ENCODE measurements at regions not wholly inside any gene's neighbourhood (a gene's known extent, or its start where the extent isn't known, plus 50 kb on each side); places are given as distances from the start of the nearest gene placed in this dataset.
"Not testable (repeated sequence)": the region's sequence is repeated elsewhere in the genome, so short reads cannot be mapped to it uniquely, and the experiment has no call there.

DNA sequence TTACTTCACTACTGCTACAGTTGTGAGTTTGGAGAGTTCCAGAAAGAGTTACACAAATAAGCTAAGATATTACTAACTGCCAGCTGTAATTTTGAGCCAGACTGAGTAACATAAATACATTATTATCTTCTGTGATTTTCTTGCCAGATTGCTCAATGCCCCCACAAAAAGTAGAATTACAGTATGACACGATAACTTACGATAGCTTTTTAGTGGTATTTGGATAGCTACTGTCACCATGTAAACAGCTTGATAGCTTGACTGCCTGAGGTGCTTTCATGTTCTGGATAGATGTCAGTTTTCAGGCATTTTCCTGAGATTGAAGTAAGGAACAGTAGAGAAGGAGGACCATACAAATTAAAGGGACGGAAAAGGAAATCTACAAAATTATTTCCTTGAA is 533.3 kb downstream of the SOCS6 start:
- Histone ChIP-seq H4K20me1 (ENCODE audit: insufficient read depth, low read length) (no peaks in the 10 kb centered on the region), H3K4me2 (ENCODE audit: low read depth, low read length) (no peak overlapping the region), H3K36me3 (replicated peaks; ENCODE audit: insufficient read depth, low read length) (no peaks in the 10 kb centered on the region), H3F3A (ENCODE audit: insufficient read depth, low read length) (peaks cover 5% of the 10 kb centered on the region; the same call in 1 of the 2 replicates), H3K79me2 (ENCODE audit: low read length) (no peaks in the 10 kb centered on the region), H3K27ac (ENCODE audit: low read length) (no peak overlapping the region), H3K9me3 (replicated peaks; ENCODE audit: insufficient read depth, low read length) (no peaks in the 10 kb centered on the region), H3K4me3 (ENCODE audit: low read length) (no peak overlapping the region), H3K4me1 (ENCODE audit: low read length) (peaks cover 7% of the 10 kb centered on the region), H3K9ac (ENCODE audit: low read length) (no peak overlapping the region), H2AFZ (ENCODE audit: low read length) (no peak overlapping the region), H3K27me3 (replicated peaks; ENCODE audit: insufficient read depth, low read length) (no peaks in the 10 kb centered on the region), H3K9me2 (replicated peaks; ENCODE audit: insufficient read depth, low read length) (no peaks in the 10 kb centered on the region)
- TF ChIP-seq EZH2phosphoT487 (IDR thresholded peaks at IDR 0.05; ENCODE audit: low read length) = no peak
- TF ChIP-seq, protein P1, sequence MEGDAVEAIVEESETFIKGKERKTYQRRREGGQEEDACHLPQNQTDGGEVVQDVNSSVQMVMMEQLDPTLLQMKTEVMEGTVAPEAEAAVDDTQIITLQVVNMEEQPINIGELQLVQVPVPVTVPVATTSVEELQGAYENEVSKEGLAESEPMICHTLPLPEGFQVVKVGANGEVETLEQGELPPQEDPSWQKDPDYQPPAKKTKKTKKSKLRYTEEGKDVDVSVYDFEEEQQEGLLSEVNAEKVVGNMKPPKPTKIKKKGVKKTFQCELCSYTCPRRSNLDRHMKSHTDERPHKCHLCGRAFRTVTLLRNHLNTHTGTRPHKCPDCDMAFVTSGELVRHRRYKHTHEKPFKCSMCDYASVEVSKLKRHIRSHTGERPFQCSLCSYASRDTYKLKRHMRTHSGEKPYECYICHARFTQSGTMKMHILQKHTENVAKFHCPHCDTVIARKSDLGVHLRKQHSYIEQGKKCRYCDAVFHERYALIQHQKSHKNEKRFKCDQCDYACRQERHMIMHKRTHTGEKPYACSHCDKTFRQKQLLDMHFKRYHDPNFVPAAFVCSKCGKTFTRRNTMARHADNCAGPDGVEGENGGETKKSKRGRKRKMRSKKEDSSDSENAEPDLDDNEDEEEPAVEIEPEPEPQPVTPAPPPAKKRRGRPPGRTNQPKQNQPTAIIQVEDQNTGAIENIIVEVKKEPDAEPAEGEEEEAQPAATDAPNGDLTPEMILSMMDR (IDR thresholded peaks at IDR 0.05; ENCODE audit: low read length) = no peak
- no peak for DNase-seq

DNA sequence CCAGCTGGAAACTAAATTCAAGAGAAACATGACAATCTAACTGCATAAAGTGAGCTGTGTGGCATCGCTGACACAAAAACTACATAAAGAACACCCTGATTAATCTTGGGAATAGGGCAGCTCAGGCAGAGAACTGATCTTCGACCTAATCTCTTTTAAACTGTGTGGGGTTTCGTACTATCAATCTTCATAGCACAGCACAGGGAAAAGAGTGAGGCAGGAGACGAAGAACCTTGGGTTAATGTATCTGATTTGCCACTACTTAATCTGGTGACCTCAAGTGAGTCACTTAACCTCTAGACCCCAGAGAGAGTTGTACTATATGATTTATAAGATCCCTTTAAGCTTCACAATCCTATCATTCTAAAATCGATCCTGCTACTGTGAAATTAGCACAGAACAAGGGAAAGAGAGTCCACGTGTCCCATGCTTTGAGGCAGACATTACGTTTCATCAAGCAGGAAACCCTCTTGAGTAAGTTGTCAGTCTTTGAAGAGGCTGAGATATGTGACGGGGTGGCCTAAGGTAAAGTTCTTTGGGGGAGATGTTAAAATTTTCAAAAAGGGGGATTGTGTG is 519.7 kb downstream of the SOCS6 start:
- Histone ChIP-seq H3K4me1 (ENCODE audit: low read length) (no peaks in the 10 kb centered on the region), H3K9me3 (replicated peaks; ENCODE audit: insufficient read depth, low read length) (no peaks in the 10 kb centered on the region), H3F3A (ENCODE audit: insufficient read depth, low read length) (no peaks in the 10 kb centered on the region), H3K4me2 (ENCODE audit: low read depth, low read length) (no peak overlapping the region), H3K27me3 (replicated peaks; ENCODE audit: insufficient read depth, low read length) (no peaks in the 10 kb centered on the region), H3K9ac (ENCODE audit: low read length) (no peak overlapping the region), H3K4me3 (ENCODE audit: low read length) (no peak overlapping the region), H3K27ac (ENCODE audit: low read length) (no peak overlapping the region), H3K9me2 (replicated peaks; ENCODE audit: insufficient read depth, low read length) (no peaks in the 10 kb centered on the region), H2AFZ (ENCODE audit: low read length) (no peak overlapping the region), H3K36me3 (replicated peaks; ENCODE audit: insufficient read depth, low read length) (no peaks in the 10 kb centered on the region), H3K79me2 (ENCODE audit: low read length) (no peaks in the 10 kb centered on the region), H4K20me1 (ENCODE audit: insufficient read depth, low read length) (no peaks in the 10 kb centered on the region)
- no peak for DNase-seq
- TF ChIP-seq EZH2 (optimal IDR thresholded peaks at IDR 0.05; ENCODE audit: low read depth, low read length) = no peak

DNA sequence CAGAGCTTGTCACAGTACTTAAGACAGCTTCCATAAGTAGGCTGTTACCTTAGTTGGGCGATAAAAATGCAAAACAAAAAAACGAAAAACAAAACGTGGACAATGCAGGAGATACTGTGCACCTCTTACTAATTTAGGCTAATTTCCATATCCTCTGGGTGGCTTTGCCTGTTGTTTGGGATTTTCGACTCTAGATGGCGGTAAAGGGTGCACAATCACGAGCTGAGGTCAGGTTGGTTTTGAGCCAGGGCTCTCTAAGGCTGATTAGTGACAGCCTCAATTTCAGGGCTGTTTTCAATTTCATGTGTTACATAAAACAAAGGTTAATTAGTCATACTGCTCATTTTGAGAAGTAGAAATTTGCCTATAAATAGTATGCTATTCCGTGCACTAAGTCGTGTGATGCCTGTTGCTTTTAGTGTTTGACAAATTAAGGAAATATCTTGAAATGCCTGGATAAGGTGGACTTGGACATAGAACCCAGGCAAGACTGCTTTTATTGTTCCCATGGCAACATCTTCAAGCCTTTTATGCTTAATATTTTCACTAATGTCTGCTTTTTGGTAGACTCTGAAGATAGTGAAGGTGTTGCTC is 493.1 kb downstream of the SOCS6 start:
- Histone ChIP-seq H3K4me3 (ENCODE audit: low read length) (no peak overlapping the region), H3K4me2 (ENCODE audit: low read depth, low read length) (peak overlapping the region; percentile 51; the same call in 1 of the 2 replicates), H3F3A (ENCODE audit: insufficient read depth, low read length) (no peaks in the 10 kb centered on the region), H3K79me2 (ENCODE audit: low read length) (no peaks in the 10 kb centered on the region), H3K27me3 (replicated peaks; ENCODE audit: insufficient read depth, low read length) (no peaks in the 10 kb centered on the region), H4K20me1 (ENCODE audit: insufficient read depth, low read length) (no peaks in the 10 kb centered on the region), H3K27ac (ENCODE audit: low read length) (no peak overlapping the region), H3K4me1 (ENCODE audit: low read length) (peaks cover 5% of the 10 kb centered on the region; the same call in 1 of the 2 replicates), H3K9me2 (replicated peaks; ENCODE audit: insufficient read depth, low read length) (no peaks in the 10 kb centered on the region), H2AFZ (ENCODE audit: low read length) (peak overlapping the region; percentile 59), H3K9me3 (replicated peaks; ENCODE audit: insufficient read depth, low read length) (no peaks in the 10 kb centered on the region), H3K9ac (ENCODE audit: low read length) (no peak overlapping the region), H3K36me3 (replicated peaks; ENCODE audit: insufficient read depth, low read length) (no peaks in the 10 kb centered on the region)
- DNase-seq = peak; percentile 79
- TF ChIP-seq, protein P1 (IDR thresholded peaks at IDR 0.05; ENCODE audit: low read length) = peak; percentile 88
- TF ChIP-seq EZH2phosphoT487 (IDR thresholded peaks at IDR 0.05; ENCODE audit: low read length) = no peak

DNA sequence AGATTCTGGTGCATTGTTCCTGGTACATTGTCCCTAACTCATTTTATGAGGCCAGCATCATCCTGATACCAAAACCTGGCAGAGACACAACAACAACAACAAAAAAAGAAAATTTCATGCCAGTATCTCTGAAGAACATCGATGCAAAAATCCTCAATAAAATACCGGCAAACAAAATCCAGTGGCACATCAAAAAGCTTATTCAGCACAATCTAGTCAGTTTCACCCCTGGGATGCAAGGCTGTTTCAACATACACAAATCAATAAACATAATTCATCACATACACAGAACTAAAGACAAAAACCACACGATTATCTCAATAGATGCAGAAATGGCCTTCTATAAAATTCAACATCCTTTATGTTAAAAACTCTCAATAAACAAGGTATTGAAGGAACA is 477.4 kb downstream of the SOCS6 start:
- not testable (repeated sequence) for H3K9ac ChIP-seq (ENCODE audit: low read length); DNase-seq; H3K36me3 ChIP-seq (replicated peaks; ENCODE audit: insufficient read depth, low read length); H3K4me3 ChIP-seq (ENCODE audit: low read length); H3F3A ChIP-seq (ENCODE audit: insufficient read depth, low read length); H3K9me3 ChIP-seq (replicated peaks; ENCODE audit: insufficient read depth, low read length); H2AFZ ChIP-seq (ENCODE audit: low read length); H4K20me1 ChIP-seq (ENCODE audit: insufficient read depth, low read length); H3K27me3 ChIP-seq (replicated peaks; ENCODE audit: insufficient read depth, low read length); H3K27ac ChIP-seq (ENCODE audit: low read length); H3K9me2 ChIP-seq (replicated peaks; ENCODE audit: insufficient read depth, low read length); H3K79me2 ChIP-seq (ENCODE audit: low read length); H3K4me2 ChIP-seq (ENCODE audit: low read depth, low read length); H3K4me1 ChIP-seq (ENCODE audit: low read length)
